Kidney capillary endothelial cell (primary cell): ENCODE measurements at regions not wholly inside any gene's neighbourhood (a gene's known extent, or its start where the extent isn't known, plus 50 kb on each side); places are given as distances from the start of the nearest gene placed in this dataset.

Experiments
- DNase-seq: peaks from one replicate; pipeline ENCODE4 v3.0.0-alpha.2; 2018; ENCODE audit warnings: low spot score

- DNase-seq: no peak
Measured at GRCh38 chr10:52650873-52651272, 121.7 kb downstream of the MBL2 start.

- DNase-seq: no peak
Measured at GRCh38 chr10:52651293-52651692, 121.3 kb downstream of the MBL2 start.

- DNase-seq: no peak
Measured at GRCh38 chr10:52652431-52653262, 119.9 kb downstream of the MBL2 start.

GRCh38 chr10:52653263-52653909 lies 119.2 kb downstream of the MBL2 start:
- DNase-seq: no peak

- DNase-seq: no peak
Measured at GRCh38 chr10:52654201-52654600, 118.4 kb downstream of the MBL2 start.

GRCh38 chr10:52658112-52658511 lies 114.5 kb downstream of the MBL2 start:
- DNase-seq: no peak

- DNase-seq: peak; percentile 21
Measured at GRCh38 chr10:52659085-52659484, 113.5 kb downstream of the MBL2 start.

GRCh38 chr10:52662256-52662655 lies 110.3 kb downstream of the MBL2 start:
- DNase-seq: no peak

- no peak for DNase-seq
Measured at GRCh38 chr10:52663161-52663560, 109.4 kb downstream of the MBL2 start.

- no peak for DNase-seq
Measured at GRCh38 chr10:52664629-52665028, 108.0 kb downstream of the MBL2 start.

- no peak for DNase-seq
Measured at GRCh38 chr10:52665821-52666220, 106.8 kb downstream of the MBL2 start.

- no peak for DNase-seq
Measured at GRCh38 chr10:52666931-52667330, 105.7 kb downstream of the MBL2 start.

GRCh38 chr10:52668024-52668423 lies 104.6 kb downstream of the MBL2 start:
- DNase-seq: no peak

GRCh38 chr10:52672880-52673279 lies 99.7 kb downstream of the MBL2 start:
- DNase-seq: no peak

- DNase-seq: no peak
Measured at GRCh38 chr10:52673468-52673867, 99.1 kb downstream of the MBL2 start.

- no peak for DNase-seq
Measured at GRCh38 chr10:52674474-52674873, 98.1 kb downstream of the MBL2 start.

GRCh38 chr10:52677086-52677485 lies 95.5 kb downstream of the MBL2 start:
- DNase-seq: no peak

- no peak for DNase-seq
Measured at GRCh38 chr10:52678611-52679010, 94.0 kb downstream of the MBL2 start.

GRCh38 chr10:52679117-52679516 lies 93.5 kb downstream of the MBL2 start:
- no peak for DNase-seq

GRCh38 chr10:52682766-52683165 lies 89.8 kb downstream of the MBL2 start:
- no peak for DNase-seq

- no peak for DNase-seq
Measured at GRCh38 chr10:52683776-52684175, 88.8 kb downstream of the MBL2 start.

GRCh38 chr10:52688899-52689298 lies 83.7 kb downstream of the MBL2 start:
- no peak for DNase-seq

GRCh38 chr10:52696232-52696631 lies 76.4 kb downstream of the MBL2 start:
- DNase-seq: no peak

- DNase-seq: no peak
Measured at GRCh38 chr10:52701647-52702046, 70.9 kb downstream of the MBL2 start.
